ENCODE measurements at regions not wholly inside any gene's neighbourhood (a gene's known extent, or its start where the extent isn't known, plus 50 kb on each side); places are given as distances from the start of the nearest gene placed in this dataset.
"Not testable (repeated sequence)": the region's sequence is repeated elsewhere in the genome, so short reads cannot be mapped to it uniquely, and the experiment has no call there.

GRCh38 chrX:39688219-39688575 lies 409.6 kb downstream of the BCOR start:
- TF ChIP-seq CTCF (conservative IDR thresholded peaks at IDR 0.05): no peak
- H3K27ac ChIP-seq: peak overlapping the region; percentile 61; the same call in 1 of the 2 replicates

GRCh38 chrX:39688576-39689375 lies 409.0 kb downstream of the BCOR start:
- TF ChIP-seq CTCF (conservative IDR thresholded peaks at IDR 0.05): no peak
- H3K27ac ChIP-seq: peak overlapping the region; percentile 61; the same call in 1 of the 2 replicates

- no peak for TF ChIP-seq CTCF (conservative IDR thresholded peaks at IDR 0.05)
- H3K27ac ChIP-seq: peak overlapping the region; percentile 61; the same call in 1 of the 2 replicates
Measured at GRCh38 chrX:39689376-39690104, 408.2 kb downstream of the BCOR start.

DNA sequence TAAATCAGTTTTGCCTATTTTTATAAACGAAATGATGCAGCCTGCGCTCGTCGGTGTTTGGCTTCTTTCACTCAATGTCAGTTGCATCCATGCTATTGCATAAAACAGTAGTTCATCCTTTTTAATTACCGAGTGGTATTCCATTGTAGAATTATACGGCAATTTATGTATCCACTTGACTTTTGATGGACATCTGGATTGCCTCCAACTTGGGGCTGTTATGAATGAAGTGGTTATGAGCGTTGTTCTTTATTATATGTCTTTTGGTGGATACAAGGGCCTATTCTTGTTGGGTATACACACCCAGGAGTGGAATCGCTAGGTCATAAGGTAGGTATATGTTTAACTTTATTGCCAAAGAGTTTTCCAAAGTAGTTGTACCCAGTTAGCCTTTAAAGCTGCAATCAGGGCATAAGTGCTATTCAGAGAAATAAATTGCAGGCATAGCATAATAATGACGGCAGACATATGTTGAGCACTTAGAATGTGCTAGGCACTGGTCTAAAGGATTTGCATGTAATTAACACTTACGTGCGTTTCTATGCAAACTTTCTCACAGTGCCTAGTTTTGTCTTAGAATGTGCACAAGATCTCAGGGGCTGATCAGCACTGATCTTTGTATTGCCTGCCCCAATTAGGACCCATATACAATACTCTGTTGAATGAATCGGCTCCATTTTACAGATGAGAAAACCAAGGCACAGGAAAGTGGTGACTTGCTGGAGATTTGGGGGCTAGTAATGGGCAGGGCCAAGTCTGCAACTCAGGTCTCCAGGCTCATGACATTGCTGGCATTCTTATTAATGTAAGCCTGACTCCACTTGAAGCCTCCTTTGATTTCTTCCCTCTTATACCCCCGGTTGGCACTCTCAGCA lies 407.0 kb downstream of the BCOR start:
- H3K27ac ChIP-seq: no peak overlapping the region
- no peak for TF ChIP-seq CTCF (conservative IDR thresholded peaks at IDR 0.05)

- H3K27ac ChIP-seq: no peak overlapping the region
- TF ChIP-seq CTCF (conservative IDR thresholded peaks at IDR 0.05): no peak
Measured at GRCh38 chrX:39691724-39692123, 406.0 kb downstream of the BCOR start.

GRCh38 chrX:39692796-39693195 lies 405.0 kb downstream of the BCOR start:
- TF ChIP-seq CTCF (conservative IDR thresholded peaks at IDR 0.05): no peak

DNA sequence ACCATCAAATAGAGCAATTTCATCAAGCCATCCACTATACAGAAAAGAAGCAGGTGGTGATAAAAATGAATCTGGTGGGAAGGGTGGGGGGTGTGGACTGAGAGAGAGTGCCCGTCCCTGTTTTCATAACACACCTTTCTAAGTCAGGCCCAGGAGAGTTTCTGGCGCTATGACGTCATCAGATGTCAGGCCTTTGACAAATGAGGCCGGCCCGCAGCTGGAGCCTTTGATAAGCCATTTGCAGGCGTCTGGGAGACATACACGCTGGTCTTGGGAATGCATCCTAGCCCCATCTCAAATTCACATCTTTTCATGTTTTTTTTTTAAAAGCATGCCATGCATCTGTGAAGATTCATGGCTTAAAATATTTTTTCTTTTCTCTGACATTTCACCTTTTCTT lies 404.5 kb downstream of the BCOR start:
- no peak for TF ChIP-seq CTCF (conservative IDR thresholded peaks at IDR 0.05)
- no peak overlapping the region for H3K27ac ChIP-seq

More at GRCh38 chrX:39692796-39693195, 405.0 kb downstream of the BCOR start:
- H3K27ac ChIP-seq: no peak overlapping the region

- H3K27ac ChIP-seq: not testable (repeated sequence)
Measured at GRCh38 chrX:39702636-39703035, 395.1 kb downstream of the BCOR start.

Data from VCaP (cell line).